SK-N-SH (cell line): ENCODE measurements at regions not wholly inside any gene's neighbourhood (a gene's known extent, or its start where the extent isn't known, plus 50 kb on each side); places are given as distances from the start of the nearest gene placed in this dataset.

Experiments
- CTCF ChIA-PET: fragments of 300-600, 350-600 bp; formaldehyde crosslinking; extraction: SDS; loops from one replicate; lab custom pipeline; 2021; lab: Yijun Ruan, JAX
- POLR2A ChIA-PET: fragments of 350-600 bp; sonication (Branson Sonifier 250); formaldehyde crosslinking; extraction: SDS; loops from one replicate; lab custom pipeline; 2020; ENCODE audit warnings: antibody characterized with exemption, inconsistent platforms; lab: Yijun Ruan, JAX
- DNase-seq: peaks from one replicate; pipeline ENCODE4 v3.0.0; 2012
- H2AFZ ChIP-seq: fragments of 200-600 bp; sonication (generic); 2 replicates; pipeline ENCODE4 v1.8.1; 2016; ENCODE audit warnings: antibody characterized with exemption, mild to moderate bottlenecking, low read depth
- H3F3A ChIP-seq: fragments of 200-600 bp; sonication (generic); replicated peaks from 2 replicates; pipeline ENCODE3; 2016; ENCODE audit warnings: antibody characterized with exemption, mild to moderate bottlenecking; ENCODE audit not compliant: insufficient read depth
- H3K27ac ChIP-seq, 2 experiments: fragments of 200-500 bp in 1 of 2; fragments of 200-600 bp in 1 of 2; sonication (Bioruptor generic) in 1 of 2; sonication (generic), shearing (Covaris generic) in 1 of 2; 2 replicates each; pipeline versions ENCODE4 v1.5.1 to v1.6.1; 2014 to 2016; ENCODE audit warnings: low read depth in 2 of 2, inconsistent platforms in 1 of 2, low read length in 1 of 2, mild to moderate bottlenecking in 1 of 2, mixed read lengths in 1 of 2
- H3K27me3 ChIP-seq: fragments of 200-600 bp; sonication (generic), shearing (Covaris generic); 2 replicates; pipeline ENCODE4 v1.6.1; 2016; ENCODE audit warnings: mixed run types; ENCODE audit not compliant: insufficient read depth
- H3K36me3 ChIP-seq, 2 experiments: fragments of 200-500 bp in 1 of 2; fragments of 200-600 bp in 1 of 2; sonication (Bioruptor generic) in 1 of 2; sonication (generic) in 1 of 2; replicated peaks in 1 of 2; 2 replicates each; pipeline versions ENCODE3 to v1.5.1; 2014 to 2016; ENCODE audit warnings: low read length in 1 of 2, mild to moderate bottlenecking in 1 of 2; ENCODE audit not compliant: insufficient read depth in 2 of 2, control insufficient read depth in 1 of 2
- H3K4me1 ChIP-seq, 2 experiments: fragments of 200-500 bp in 1 of 2; fragments of 200-600 bp in 1 of 2; sonication (Bioruptor generic) in 1 of 2; sonication (generic), shearing (Covaris generic) in 1 of 2; 2 replicates each; pipeline versions ENCODE4 v1.5.1 to v1.6.1; 2014 to 2016; ENCODE audit warnings: low read depth in 1 of 2, low read length in 1 of 2, mixed run types in 1 of 2; ENCODE audit not compliant: insufficient read depth in 2 of 2, control insufficient read depth in 1 of 2
- H3K4me2 ChIP-seq: fragments of 200-600 bp; sonication (generic), shearing (Covaris generic); 2 replicates; pipeline ENCODE4 v1.6.1; 2017; ENCODE audit warnings: mixed run types
- H3K4me3 ChIP-seq, 2 experiments: fragments of 200-500 bp in 1 of 2; fragments of 200-600 bp in 1 of 2; sonication (Bioruptor generic) in 1 of 2; sonication (generic), shearing (Covaris generic) in 1 of 2; 2 replicates each; pipeline versions ENCODE4 v1.5.1 to v1.8.1; 2014 to 2016; ENCODE audit warnings: low read depth in 2 of 2, inconsistent platforms in 1 of 2, low read length in 1 of 2, mild to moderate bottlenecking in 1 of 2, mixed read lengths in 1 of 2, moderate library complexity in 1 of 2
- H3K79me2 ChIP-seq: fragments of 200-600 bp; sonication (generic); 2 replicates; pipeline ENCODE4 v1.8.1; 2017; ENCODE audit warnings: mild to moderate bottlenecking; ENCODE audit not compliant: insufficient read depth
- H3K9ac ChIP-seq: fragments of 200-600 bp; sonication (generic); 2 replicates; pipeline ENCODE4 v1.6.1; 2017; ENCODE audit warnings: mixed run types
- H3K9me2 ChIP-seq: fragments of 200-600 bp; sonication (generic); 2 replicates; pipeline ENCODE4 v1.6.1; 2017; ENCODE audit warnings: mixed run types
- H3K9me3 ChIP-seq: fragments of 200-600 bp; sonication (generic); 2 replicates; pipeline ENCODE4 v1.6.1; 2017; ENCODE audit warnings: mixed run types, mild to moderate bottlenecking, moderate library complexity
- H4K20me1 ChIP-seq: fragments of 200-600 bp; sonication (generic); 2 replicates; pipeline ENCODE4 v1.6.1; 2017; ENCODE audit warnings: mild to moderate bottlenecking, mixed run types; ENCODE audit not compliant: insufficient read depth
- CHD2 ChIP-seq: fragments of 150-350 bp; IDR thresholded peaks from 2 replicates; pipeline ENCODE4 v1.6.1; 2018; ENCODE audit warnings: low read length; ENCODE audit not compliant: partially characterized antibody
- CTCF ChIP-seq: fragments of 200-600 bp; sonication (generic); IDR thresholded peaks from 2 replicates; pipeline ENCODE4 v1.6.1; 2017; ENCODE audit warnings: antibody characterized with exemption, mild to moderate bottlenecking, moderate library complexity
- ELF1 ChIP-seq: IDR thresholded peaks from 2 replicates; pipeline ENCODE4 v1.4.0; 2012
- EZH2phosphoT487 ChIP-seq: fragments of 200-600 bp; sonication (generic); IDR thresholded peaks from 2 replicates; pipeline ENCODE4 v1.6.1; 2017; ENCODE audit warnings: low read depth, mixed run types, mild to moderate bottlenecking, antibody characterized with exemption, moderate library complexity, borderline replicate concordance
- FOXM1 ChIP-seq: IDR thresholded peaks from 2 replicates; pipeline ENCODE4 v1.4.0; 2012; ENCODE audit warnings: low read depth, mild to moderate bottlenecking
- IRF3 ChIP-seq: fragments of 150-350 bp; IDR thresholded peaks from 2 replicates; pipeline ENCODE4 v1.6.1; 2016; ENCODE audit warnings: mild to moderate bottlenecking, low read depth, low read length
- JUND ChIP-seq: IDR thresholded peaks from 2 replicates; pipeline ENCODE4 v1.4.0; 2012
- MAX ChIP-seq: IDR thresholded peaks from 2 replicates; pipeline ENCODE4 v1.4.0; 2012; ENCODE audit warnings: low read depth
- NFIC ChIP-seq: IDR thresholded peaks from 2 replicates; pipeline ENCODE4 v1.4.0; 2012; ENCODE audit warnings: borderline replicate concordance
- NRF1 ChIP-seq: IDR thresholded peaks from 2 replicates; pipeline ENCODE4 v1.6.1; 2012; ENCODE audit warnings: low read depth, mild to moderate bottlenecking, low read length
- PBX3 ChIP-seq: IDR thresholded peaks from 2 replicates; pipeline ENCODE4; 2012
- RAD21 ChIP-seq: IDR thresholded peaks from 2 replicates; pipeline ENCODE4 v1.6.1; 2012; ENCODE audit warnings: mild to moderate bottlenecking, low read length
- RFX5 ChIP-seq: IDR thresholded peaks from 2 replicates; pipeline ENCODE4 v1.6.1; 2012; ENCODE audit warnings: mild to moderate bottlenecking, improper control_type of control experiment, low read length
- RXRA ChIP-seq: IDR thresholded peaks from 2 replicates; pipeline ENCODE4 v1.4.0; 2012; ENCODE audit warnings: low read depth, mild to moderate bottlenecking, borderline replicate concordance
- SIN3A ChIP-seq: IDR thresholded peaks from 2 replicates; pipeline ENCODE4 v1.6.1; 2012; ENCODE audit warnings: low read depth, mild to moderate bottlenecking, low read length, moderate library complexity, borderline replicate concordance
- TAF1 ChIP-seq: IDR thresholded peaks from 2 replicates; pipeline ENCODE4 v1.6.1; 2012; ENCODE audit warnings: low read depth, mild to moderate bottlenecking, low read length, moderate library complexity, borderline replicate concordance
- TEAD4 ChIP-seq: IDR thresholded peaks from 2 replicates; pipeline ENCODE4 v1.4.0; 2012; ENCODE audit warnings: mild to moderate bottlenecking, borderline replicate concordance; ENCODE audit not compliant: insufficient read depth
- USF1 ChIP-seq: IDR thresholded peaks from 2 replicates; pipeline ENCODE4 v1.4.0; 2012; ENCODE audit warnings: low read depth, borderline replicate concordance
- ZBTB33 ChIP-seq: IDR thresholded peaks from 2 replicates; pipeline ENCODE4 v1.4.0; 2012; ENCODE audit warnings: low read depth, borderline replicate concordance
- WGBS: methylation state at CpG from one replicate; pipeline ENCODE4 v1.1.6; 2017; ENCODE audit warnings: low lambda C conversion rate; 5-methylcytosine and 5-hydroxymethylcytosine counted together

GRCh38 chr3:56885453-56885852, 83.7 kb upstream of the ARHGEF3 start (continued):
- no peak for TF ChIP-seq PBX3
- TF ChIP-seq NRF1: no peak
- TF ChIP-seq RFX5: no peak
- no peak for TF ChIP-seq IRF3
- TF ChIP-seq USF1: no peak
- TF ChIP-seq RAD21: no peak
- no peak for TF ChIP-seq TAF1
- no peak for TF ChIP-seq JUND
- TF ChIP-seq MAX: no peak

- Histone ChIP-seq H3F3A (no peaks in the 10 kb centered on the region), H3K36me3 (no peaks in the 10 kb centered on the region), H4K20me1 (no peaks in the 10 kb centered on the region), H3K27ac (no peak overlapping the region), H3K27me3 (no peaks in the 10 kb centered on the region), H3K9me3 (no peaks in the 10 kb centered on the region), H3K9me2 (no peaks in the 10 kb centered on the region), H2AFZ (no peak overlapping the region), H3K79me2 (no peaks in the 10 kb centered on the region), H3K4me2 (no peak overlapping the region), H3K4me3 (no peak overlapping the region), H3K9ac (no peak overlapping the region), H3K4me1 (peaks cover 0 to 21% of the 10 kb centered on the region in 2 experiments; a peak in 3 of 4 replicates)
- ChIA-PET CTCF (interaction anchor here (0.9 to 2.3 kb wide), 8 partner anchors 8 to 111 kb away, joined by 3 to 7 read pairs (median 3); no protein-coding TSS in a partner anchor), POLR2A (no interaction called here)
- TF ChIP-seq EZH2phosphoT487: no peak
- WGBS: 71% methylated on average over 7 of the region's 7 CpGs
- DNase-seq: no peak
Measured at GRCh38 chr3:56884387-56884786, 82.6 kb upstream of the ARHGEF3 start.

- Histone ChIP-seq H3K27ac (no peak overlapping the region), H3K9me3 (no peaks in the 10 kb centered on the region), H3F3A (peaks cover 3% of the 10 kb centered on the region), H3K4me1 (peaks cover 0 to 17% of the 10 kb centered on the region in 2 experiments; a peak in 3 of 4 replicates), H3K4me3 (no peak overlapping the region), H4K20me1 (no peaks in the 10 kb centered on the region), H3K36me3 (no peaks in the 10 kb centered on the region), H2AFZ (no peak overlapping the region), H3K9ac (no peak overlapping the region), H3K9me2 (no peaks in the 10 kb centered on the region), H3K27me3 (no peaks in the 10 kb centered on the region), H3K79me2 (no peaks in the 10 kb centered on the region), H3K4me2 (no peak overlapping the region)
- CTCF ChIA-PET: interaction anchor here (0.9 to 2.3 kb wide), 6 partner anchors 9 to 112 kb away, joined by 3 to 7 read pairs (median 3); no protein-coding TSS in a partner anchor
- POLR2A ChIA-PET: no interaction called here
- no peak for DNase-seq
- TF ChIP-seq CHD2 (no peak), CTCF (no peak), ZBTB33 (no peak), RXRA (no peak), USF1 (no peak), FOXM1 (no peak), NFIC (no peak), SIN3A (no peak), RFX5 (no peak), TEAD4 (no peak), ELF1 (no peak)
Measured at GRCh38 chr3:56883828-56884227, 82.1 kb upstream of the ARHGEF3 start.
